SK-N-MC (cell line): ENCODE measurements at regions not wholly inside any gene's neighbourhood (a gene's known extent, or its start where the extent isn't known, plus 50 kb on each side); places are given as distances from the start of the nearest gene placed in this dataset.

Experiments
- EZH2 ChIP-seq: fragments of 200-600 bp; sonication (generic); IDR thresholded peaks from one replicate; pipeline ENCODE4 v1.6.1; 2017; ENCODE audit warnings: antibody characterized with exemption
- FOXP2 ChIP-seq: optimal IDR thresholded peaks from 2 replicates; pipeline ENCODE3; 2011; ENCODE audit warnings: mild to moderate bottlenecking, moderate library complexity; ENCODE audit not compliant: insufficient read depth; ENCODE audit errors: extremely low read length, control extremely low read depth
- POLR2AphosphoS5 ChIP-seq: IDR thresholded peaks from 2 replicates; pipeline ENCODE4 v1.6.1; 2012; ENCODE audit warnings: mild to moderate bottlenecking, low read depth, low read length, borderline replicate concordance

DNA sequence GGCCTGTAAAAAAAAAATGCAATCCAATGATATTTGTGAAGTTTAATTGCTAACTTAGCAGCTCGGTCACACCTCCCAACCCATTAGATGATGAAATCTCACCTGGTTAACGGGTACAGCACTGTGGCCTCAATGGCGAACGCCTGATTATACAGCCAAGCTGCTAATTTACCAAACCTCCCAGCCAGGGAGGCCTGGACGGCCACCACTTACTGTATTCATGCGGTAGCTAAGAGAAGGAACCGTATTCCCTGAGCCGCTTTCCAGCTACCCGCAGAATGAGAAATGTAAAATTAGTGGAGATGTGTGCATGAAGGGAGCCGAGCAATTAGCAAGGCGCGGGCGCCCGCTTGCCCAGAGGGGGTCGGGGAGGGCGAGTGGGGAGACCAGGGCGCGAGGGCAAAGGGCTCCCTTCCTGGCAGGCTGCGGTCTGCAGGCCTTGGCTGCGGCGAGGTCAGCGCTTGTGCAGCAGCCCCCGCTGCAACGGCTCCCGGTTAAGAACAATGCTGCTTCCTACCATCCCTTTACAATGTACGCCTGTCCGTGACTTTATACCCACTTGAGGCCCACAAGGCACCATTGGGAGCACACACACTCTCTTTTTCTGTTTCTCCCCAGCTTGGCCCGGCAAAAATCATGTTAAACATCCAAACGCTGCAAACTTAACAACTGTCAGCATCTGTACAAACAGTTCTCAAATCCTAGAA, 70.4 kb upstream of the TBCA start:
- TF ChIP-seq POLR2AphosphoS5 = no peak
- TF ChIP-seq EZH2 = no peak
- no peak for TF ChIP-seq FOXP2
